A549 (cell line): ENCODE measurements at regions not wholly inside any gene's neighbourhood (a gene's known extent, or its start where the extent isn't known, plus 50 kb on each side); places are given as distances from the start of the nearest gene placed in this dataset.

ENCODE experiments used
- ATAC-seq, 2 experiments: fragments of 200-7000 bp in 1 of 2; fragments of >200 bp in 1 of 2; cut with Nextera tagmentation in 1 of 2; cut with Tn5 transposase in 1 of 2; 3 replicates each; pipeline versions ENCODE4 v1.8.0 to v1.9.1; 2018 to 2020; ENCODE audit warnings: mild to moderate bottlenecking in 1 of 2, moderate library complexity in 1 of 2
- CTCF ChIA-PET: fragments of 300-600 bp; sonication (Branson Sonifier 250); formaldehyde crosslinking; extraction: SDS; loops from one replicate; lab custom pipeline; 2021; ENCODE audit warnings: antibody characterized with exemption, inconsistent platforms; lab: Yijun Ruan, JAX
- POLR2A ChIA-PET: fragments of 350-600 bp; formaldehyde crosslinking; extraction: SDS; loops from one replicate; lab custom pipeline; 2021; ENCODE audit warnings: antibody characterized with exemption, inconsistent platforms; lab: Yijun Ruan, JAX
- DNase-seq, 2 experiments: peaks; one replicate each; pipeline versions ENCODE4 v3.0.0 to v3.0.0-alpha.2; 2011 to 2016; ENCODE audit warnings: low read depth in 1 of 2, low spot score in 1 of 2
- FAIRE-seq: peaks from 2 replicates; lab custom pipeline; 2011; peaks lifted over from hg19 to GRCh38; lab: Jason Lieb, UNC
- H3K27ac ChIP-seq, 2 experiments: fragments of >200 bp; sonication (Bioruptor Twin); formaldehyde crosslinking; 3 replicates each; pipeline ENCODE4 v1.5.1; 2016 to 2017
- H3K4me1 ChIP-seq: fragments of >200 bp; sonication (Bioruptor Twin); formaldehyde crosslinking; 3 replicates; pipeline ENCODE4 v1.6.1; 2016
- H3K4me2 ChIP-seq: fragments of >200 bp; sonication (Bioruptor Twin); formaldehyde crosslinking; 3 replicates; pipeline ENCODE4 v1.6.1; 2016
- H3K4me3 ChIP-seq: fragments of >200 bp; sonication (Bioruptor Twin); formaldehyde crosslinking; 3 replicates; pipeline ENCODE4 v1.5.1; 2016
- H3K9me3 ChIP-seq: fragments of >200 bp; sonication (Bioruptor Twin); formaldehyde crosslinking; 3 replicates; pipeline ENCODE4 v1.6.1; 2016
- ATOH8 ChIP-seq: fragments of 250-450 bp; sonication (Bioruptor Pico); IDR thresholded peaks from 2 replicates; pipeline ENCODE4 v1.5.0; 2020; ENCODE audit warnings: low read depth, mild to moderate bottlenecking, moderate library complexity
- CBX2 ChIP-seq: fragments of 200-600 bp; sonication (generic); IDR thresholded peaks from 2 replicates; pipeline ENCODE4 v1.6.1; 2016; ENCODE audit warnings: low read depth, mild to moderate bottlenecking, borderline replicate concordance
- EHF ChIP-seq: fragments of 250-450 bp; sonication (Bioruptor Pico); IDR thresholded peaks from 2 replicates; pipeline ENCODE4 v1.5.0; 2020; ENCODE audit warnings: mild to moderate bottlenecking
- HDAC2 ChIP-seq: fragments of 200-600 bp; sonication (generic); IDR thresholded peaks from 2 replicates; pipeline ENCODE4 v1.6.1; 2016
- HEYL ChIP-seq: fragments of 250-450 bp; sonication (Bioruptor Pico); IDR thresholded peaks from 2 replicates; pipeline ENCODE4 v1.8.0; 2021; ENCODE audit warnings: mild to moderate bottlenecking, moderate library complexity
- HOXA7 ChIP-seq: fragments of 250-450 bp; sonication (Bioruptor Pico); IDR thresholded peaks from 2 replicates; pipeline ENCODE4 v1.5.0; 2020; ENCODE audit warnings: mild to moderate bottlenecking, moderate library complexity
- HOXB5 ChIP-seq: fragments of 250-450 bp; sonication (Bioruptor Pico); IDR thresholded peaks from 2 replicates; pipeline ENCODE4 v1.5.0; 2020; ENCODE audit warnings: mild to moderate bottlenecking, moderate library complexity
- JUN ChIP-seq, 2 experiments: fragments of >200 bp; sonication (Bioruptor Twin); formaldehyde crosslinking; IDR thresholded peaks; 2 replicates in 1 of 2; 3 replicates in 1 of 2; pipeline ENCODE4 v1.6.1; 2016 to 2017
- KDM1A ChIP-seq: fragments of 200-600 bp; sonication (generic); IDR thresholded peaks from 2 replicates; pipeline ENCODE4 v1.6.1; 2016; ENCODE audit warnings: low read depth, mild to moderate bottlenecking
- MAFK ChIP-seq: fragments of 450-650 bp; IDR thresholded peaks from 2 replicates; pipeline ENCODE4 v1.6.1; 2014; ENCODE audit not compliant: partially characterized antibody
- NPAS2 ChIP-seq: fragments of 250-450 bp; sonication (Bioruptor Pico); IDR thresholded peaks from 2 replicates; pipeline ENCODE4 v1.8.0; 2022; ENCODE audit warnings: mild to moderate bottlenecking, moderate library complexity, borderline replicate concordance
- PBX3 ChIP-seq: IDR thresholded peaks from 2 replicates; pipeline ENCODE4 v1.6.1; 2012
- POLR2A ChIP-seq: IDR thresholded peaks from 2 replicates; pipeline ENCODE4 v1.6.1; 2012; ENCODE audit warnings: mild to moderate bottlenecking, low read length
- RAD21 ChIP-seq, 2 experiments: fragments of >200 bp in 1 of 2; sonication (Bioruptor Twin) in 1 of 2; formaldehyde crosslinking in 1 of 2; IDR thresholded peaks in 1 of 2; conservative IDR thresholded peaks in 1 of 2; 2 replicates in 1 of 2; 3 replicates in 1 of 2; pipeline ENCODE4 v1.6.1; 2012 to 2018; ENCODE audit warnings: inconsistent platforms in 1 of 2
- SREBF2 ChIP-seq: fragments of 450-650 bp; IDR thresholded peaks from 2 replicates; pipeline ENCODE4 v1.6.1; 2014; ENCODE audit warnings: mild to moderate bottlenecking, moderate library complexity
- TFCP2L1 ChIP-seq: fragments of 250-450 bp; sonication (Bioruptor Pico); IDR thresholded peaks from 2 replicates; pipeline ENCODE4 v1.5.0; 2021; ENCODE audit warnings: mild to moderate bottlenecking
- WGBS: methylation state at CpG from one replicate; pipeline ENCODE4 v1.1.6; 2017; ENCODE audit errors: missing lambda C conversion rate; 5-methylcytosine and 5-hydroxymethylcytosine counted together
- TF ChIP-seq, protein P1 (sequence below): fragments of >200 bp; sonication (Bioruptor Twin); formaldehyde crosslinking; IDR thresholded peaks from 3 replicates; pipeline ENCODE4 v1.5.1; 2016
- TF ChIP-seq, protein P2 (sequence below): fragments of 250-450 bp; sonication (Bioruptor Pico); IDR thresholded peaks from 2 replicates; pipeline ENCODE4 v1.5.0; 2021; ENCODE audit warnings: mild to moderate bottlenecking, moderate library complexity, borderline replicate concordance

GRCh38 chr20:11847827-11848226 lies 69.9 kb upstream of the BTBD3 start:
- WGBS, result 62% methylated on average over 2 of the region's 2 CpGs
- H3K9me3 ChIP-seq, result no peaks in the 10 kb centered on the region
- no peak overlapping the region for H3K4me2 ChIP-seq
- TF ChIP-seq MAFK (no peak), CBX2 (no peak), JUN (IDR thresholded peaks at IDR 0.05) (no peak), RAD21 (conservative IDR thresholded peaks at IDR 0.05 in 1 of 2, IDR thresholded peaks at IDR 0.05 in 1 of 2) (no peak), TFCP2L1 (CRISPR knock-in tag) (no peak), HOXB5 (CRISPR knock-in tag) (no peak), HOXA7 (no peak), SREBF2 (no peak), KDM1A (no peak), PBX3 (no peak)
- TF ChIP-seq, protein P1, sequence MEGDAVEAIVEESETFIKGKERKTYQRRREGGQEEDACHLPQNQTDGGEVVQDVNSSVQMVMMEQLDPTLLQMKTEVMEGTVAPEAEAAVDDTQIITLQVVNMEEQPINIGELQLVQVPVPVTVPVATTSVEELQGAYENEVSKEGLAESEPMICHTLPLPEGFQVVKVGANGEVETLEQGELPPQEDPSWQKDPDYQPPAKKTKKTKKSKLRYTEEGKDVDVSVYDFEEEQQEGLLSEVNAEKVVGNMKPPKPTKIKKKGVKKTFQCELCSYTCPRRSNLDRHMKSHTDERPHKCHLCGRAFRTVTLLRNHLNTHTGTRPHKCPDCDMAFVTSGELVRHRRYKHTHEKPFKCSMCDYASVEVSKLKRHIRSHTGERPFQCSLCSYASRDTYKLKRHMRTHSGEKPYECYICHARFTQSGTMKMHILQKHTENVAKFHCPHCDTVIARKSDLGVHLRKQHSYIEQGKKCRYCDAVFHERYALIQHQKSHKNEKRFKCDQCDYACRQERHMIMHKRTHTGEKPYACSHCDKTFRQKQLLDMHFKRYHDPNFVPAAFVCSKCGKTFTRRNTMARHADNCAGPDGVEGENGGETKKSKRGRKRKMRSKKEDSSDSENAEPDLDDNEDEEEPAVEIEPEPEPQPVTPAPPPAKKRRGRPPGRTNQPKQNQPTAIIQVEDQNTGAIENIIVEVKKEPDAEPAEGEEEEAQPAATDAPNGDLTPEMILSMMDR, result no peak
- H3K4me1 ChIP-seq, result peaks cover 12% of the 10 kb centered on the region; the same call in 1 of the 3 replicates
- no peak for DNase-seq
- H3K27ac ChIP-seq, result no peak overlapping the region
- no peak for ATAC-seq
- no peak overlapping the region for H3K4me3 ChIP-seq
- ChIA-PET CTCF (no interaction called here), POLR2A (no interaction called here)
- FAIRE-seq, result no peak

DNA sequence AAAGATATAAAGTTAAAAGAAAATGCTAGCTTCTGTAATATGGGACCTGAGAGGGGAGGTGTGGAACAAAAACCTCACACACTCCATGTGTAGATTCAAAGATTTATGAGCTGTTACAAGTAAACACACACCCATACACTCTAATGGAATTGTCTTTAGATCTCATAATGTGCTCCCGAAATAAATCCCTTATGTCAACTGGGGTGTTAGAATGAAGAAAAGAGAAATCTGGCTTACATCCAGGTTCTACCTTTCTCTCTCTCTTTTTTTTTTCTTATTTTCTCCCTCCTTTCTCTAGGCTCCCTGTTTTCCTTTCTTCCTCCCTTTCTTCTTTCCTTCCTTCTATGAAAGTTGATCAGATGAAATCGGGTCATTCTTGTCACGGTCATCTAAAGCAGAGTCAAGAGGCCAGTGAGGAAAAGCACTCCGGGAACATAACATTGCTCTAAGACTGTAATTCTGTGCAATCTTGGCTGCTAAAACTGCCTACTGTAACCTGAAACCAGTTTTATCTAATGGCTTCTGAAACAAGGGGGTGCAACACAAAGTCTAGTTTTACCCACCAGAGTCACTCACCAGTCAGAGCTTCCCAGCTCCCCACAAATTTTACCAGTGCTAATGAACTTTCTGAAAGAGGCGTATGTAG lies 68.3 kb upstream of the BTBD3 start:
- no peak overlapping the region for H3K4me2 ChIP-seq
- FAIRE-seq, result no peak
- CTCF ChIA-PET, result no interaction called here
- TF ChIP-seq NPAS2 (CRISPR knock-in tag), result no peak
- no peak for TF ChIP-seq POLR2A
- TF ChIP-seq, protein P2, sequence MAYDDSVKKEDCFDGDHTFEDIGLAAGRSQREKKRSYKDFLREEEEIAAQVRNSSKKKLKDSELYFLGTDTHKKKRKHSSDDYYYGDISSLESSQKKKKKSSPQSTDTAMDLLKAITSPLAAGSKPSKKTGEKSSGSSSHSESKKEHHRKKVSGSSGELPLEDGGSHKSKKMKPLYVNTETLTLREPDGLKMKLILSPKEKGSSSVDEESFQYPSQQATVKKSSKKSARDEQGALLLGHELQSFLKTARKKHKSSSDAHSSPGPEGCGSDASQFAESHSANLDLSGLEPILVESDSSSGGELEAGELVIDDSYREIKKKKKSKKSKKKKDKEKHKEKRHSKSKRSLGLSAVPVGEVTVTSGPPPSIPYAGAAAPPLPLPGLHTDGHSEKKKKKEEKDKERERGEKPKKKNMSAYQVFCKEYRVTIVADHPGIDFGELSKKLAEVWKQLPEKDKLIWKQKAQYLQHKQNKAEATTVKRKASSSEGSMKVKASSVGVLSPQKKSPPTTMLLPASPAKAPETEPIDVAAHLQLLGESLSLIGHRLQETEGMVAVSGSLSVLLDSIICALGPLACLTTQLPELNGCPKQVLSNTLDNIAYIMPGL, result no peak
- no peak for TF ChIP-seq EHF (CRISPR knock-in tag)
- no peak for TF ChIP-seq HEYL (CRISPR knock-in tag)
- no peak for TF ChIP-seq ATOH8 (CRISPR knock-in tag)
- TF ChIP-seq HDAC2, result no peak
- no peak for TF ChIP-seq TFCP2L1 (CRISPR knock-in tag)
- TF ChIP-seq, all 56 proteins: peak for 0
- Histone ChIP-seq H3K4me3 (no peak overlapping the region), H3K4me1 (peaks cover 12% of the 10 kb centered on the region; the same call in 1 of the 3 replicates), H3K27ac (no peak overlapping the region), H3K9me3 (no peaks in the 10 kb centered on the region)
- ATAC-seq (no peak), DNase-seq (no peak)
- WGBS, result 46% methylated on average over 5 of the region's 5 CpGs
- POLR2A ChIA-PET, result no interaction called here
